LHCN-M2 (cell line): ENCODE measurements at regions not wholly inside any gene's neighbourhood (a gene's known extent, or its start where the extent isn't known, plus 50 kb on each side); places are given as distances from the start of the nearest gene placed in this dataset.
"Not testable (repeated sequence)": the region's sequence is repeated elsewhere in the genome, so short reads cannot be mapped to it uniquely, and the experiment has no call there.

ENCODE experiments used
- DNase-seq: peaks from one replicate; pipeline ENCODE4 v3.0.0-alpha.2; 2012; ENCODE audit warnings: low read depth

DNA sequence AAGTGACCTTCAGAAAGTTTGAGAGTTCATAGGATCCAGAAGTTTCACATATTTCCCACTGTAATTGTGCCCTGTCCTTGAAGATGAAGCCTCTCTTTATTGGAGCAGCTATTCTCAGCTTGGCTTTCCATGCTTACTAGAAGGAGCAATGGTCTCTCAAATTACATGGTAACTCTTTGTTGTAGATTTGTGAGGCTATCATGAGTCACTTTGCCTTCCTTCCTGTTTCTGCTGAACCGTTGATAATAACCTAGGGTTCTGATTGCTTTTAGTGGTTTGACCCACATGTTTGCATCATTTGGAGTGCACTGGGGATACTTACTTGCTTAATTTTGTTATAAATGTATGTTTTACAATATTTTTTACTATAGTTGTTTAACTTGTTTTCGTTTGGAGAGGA is 772.9 kb upstream of the SLITRK6 start:
- DNase-seq = peak; percentile 9

DNA sequence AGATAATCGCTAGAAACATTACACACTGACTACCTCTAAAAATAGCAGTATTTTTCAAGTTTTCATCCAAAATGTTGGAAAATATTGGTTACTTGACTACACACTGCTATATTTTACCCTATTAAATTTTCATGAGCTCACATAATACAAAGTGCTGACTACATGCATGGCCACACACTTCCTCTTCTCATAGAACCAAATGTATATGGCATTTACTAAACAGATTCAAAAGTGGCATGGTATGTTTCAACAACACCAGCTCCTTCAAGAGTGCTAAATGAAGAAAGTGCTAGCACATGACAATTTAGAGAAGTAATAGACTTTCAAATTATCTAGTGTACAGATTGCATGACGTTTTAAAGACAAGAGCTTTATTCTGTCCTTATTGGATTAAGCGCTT is 780.4 kb upstream of the SLITRK6 start:
- no peak for DNase-seq

DNA sequence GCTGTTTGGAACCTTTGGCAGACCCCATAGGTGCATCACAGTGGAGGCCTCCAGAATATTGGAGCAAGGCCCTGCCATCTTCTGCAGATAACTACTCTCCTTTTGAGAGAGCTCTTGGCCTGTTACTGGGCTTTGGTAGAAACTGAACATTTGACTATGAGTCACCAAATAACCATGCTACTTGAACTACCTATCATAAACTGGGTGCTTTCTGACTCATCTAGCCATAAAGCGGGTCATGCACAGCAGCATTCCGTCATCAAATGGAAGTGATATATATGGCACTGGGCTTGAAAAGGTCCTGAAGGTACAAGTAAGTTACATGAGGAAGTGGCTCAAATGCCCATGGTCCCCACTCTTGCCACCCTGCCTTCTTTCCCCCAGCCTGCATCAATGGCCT is 782.5 kb upstream of the SLITRK6 start:
- no peak for DNase-seq

DNA sequence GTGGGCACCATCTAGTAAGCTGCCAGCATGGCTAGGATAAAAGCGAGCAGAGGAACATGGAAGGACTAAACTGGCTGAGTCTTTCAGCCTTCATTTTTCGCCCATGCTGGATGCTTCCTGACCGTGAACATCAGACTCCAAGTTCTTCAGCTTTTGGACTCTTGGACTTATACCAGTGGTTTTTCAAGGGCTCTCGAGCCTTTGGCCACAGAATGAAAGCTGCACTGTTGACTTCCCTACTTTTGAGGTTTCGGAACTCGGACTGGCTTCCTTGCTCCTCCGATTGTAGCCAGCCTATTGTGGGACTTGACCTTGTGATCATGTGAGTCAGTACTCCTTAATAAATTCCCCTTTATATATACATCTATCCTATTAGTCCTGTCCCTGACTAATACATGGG is 785.1 kb upstream of the SLITRK6 start:
- no peak for DNase-seq

DNA sequence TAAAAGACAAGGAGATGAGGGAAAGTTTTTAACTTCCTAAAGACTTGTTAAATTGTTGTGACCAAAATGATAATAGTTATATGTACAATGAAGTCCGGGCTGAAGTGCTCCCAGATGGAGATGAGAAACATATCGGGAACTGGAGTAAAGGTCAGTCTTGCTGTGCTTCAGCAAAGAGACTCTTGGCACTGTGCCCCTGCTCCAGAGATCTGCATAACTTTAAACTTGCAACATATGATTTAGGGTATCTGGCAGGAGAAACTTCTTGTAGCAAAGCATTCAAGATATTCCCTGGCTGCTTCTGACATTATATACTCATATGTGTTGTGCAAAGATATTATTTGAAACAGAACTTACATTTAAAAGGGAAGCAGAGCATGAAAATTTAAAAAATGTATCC is 786.6 kb upstream of the SLITRK6 start:
- DNase-seq = no peak

DNA sequence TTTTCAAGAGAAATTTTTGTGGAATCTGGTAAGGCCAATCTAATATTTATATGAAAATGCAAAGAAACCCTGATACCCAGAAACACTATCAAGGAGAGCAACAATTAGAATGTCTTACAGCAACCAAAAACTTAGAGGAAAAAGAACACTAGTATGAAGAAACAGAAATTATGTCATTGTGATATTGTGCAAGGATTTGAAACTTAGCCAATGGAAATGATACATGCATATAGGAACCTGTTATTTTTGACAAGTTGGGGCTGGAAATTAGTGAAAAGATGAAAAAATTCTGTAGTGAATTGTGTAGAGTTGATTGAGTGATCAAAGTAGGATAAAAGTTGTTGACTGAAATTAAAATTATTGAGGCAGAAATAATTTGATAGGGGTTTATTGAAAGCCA is 792.6 kb upstream of the SLITRK6 start:
- DNase-seq = no peak

DNA sequence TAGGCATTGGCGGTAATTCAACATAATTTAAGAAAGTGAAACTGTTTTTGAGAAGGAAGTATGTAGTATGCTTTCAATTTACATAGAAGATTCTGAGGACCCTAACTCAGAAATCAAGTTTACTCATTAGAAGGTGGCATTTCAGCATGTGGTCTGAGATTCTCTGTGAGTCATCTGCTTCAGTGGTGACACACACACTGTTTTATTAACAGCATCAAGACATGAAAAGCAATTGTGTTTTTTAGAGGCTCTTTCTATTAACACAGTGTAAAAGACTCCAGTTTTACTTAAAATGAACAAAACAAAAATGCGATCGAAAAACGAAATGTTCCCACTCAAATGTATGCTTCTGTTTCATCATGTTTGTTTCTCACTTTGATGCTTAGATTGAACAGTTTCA is 802.1 kb upstream of the SLITRK6 start:
- no peak for DNase-seq

DNA sequence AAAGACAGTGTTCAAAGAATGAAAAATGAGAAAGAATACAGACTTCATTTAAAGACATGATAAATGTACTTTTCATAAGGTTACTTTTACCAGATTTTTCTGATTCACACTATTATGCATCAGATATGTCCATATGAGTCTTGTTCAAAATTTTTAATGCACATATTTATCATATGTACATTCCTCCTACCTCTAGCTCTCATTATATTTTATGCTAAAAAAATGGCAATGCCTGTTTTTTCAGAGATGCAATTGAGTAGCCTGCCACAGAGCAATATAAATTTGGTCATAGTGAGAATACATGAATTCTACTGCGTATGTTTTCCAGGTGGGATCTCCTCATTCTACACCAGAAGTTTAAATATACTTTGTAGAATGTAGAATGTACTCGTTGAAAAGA is 807.0 kb upstream of the SLITRK6 start:
- DNase-seq = no peak

DNA sequence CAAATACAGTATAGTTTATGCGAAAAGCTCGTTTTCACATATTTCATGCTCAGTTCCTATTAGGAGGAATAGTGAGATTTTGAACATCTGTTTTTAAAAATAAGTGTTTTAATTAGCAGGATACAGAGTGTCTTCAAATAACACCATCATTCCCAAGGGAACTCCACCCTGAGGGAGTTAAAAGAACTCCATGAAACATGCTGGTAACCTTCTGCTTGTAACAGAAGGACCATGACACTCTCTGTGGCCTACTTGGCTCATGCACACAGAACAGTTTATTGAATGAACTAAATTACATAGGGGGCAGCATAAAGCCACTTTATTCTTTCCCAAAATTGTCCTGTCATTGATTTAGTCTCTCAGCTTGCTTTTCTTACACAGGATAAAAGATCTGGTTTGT is 809.5 kb upstream of the SLITRK6 start:
- no peak for DNase-seq

DNA sequence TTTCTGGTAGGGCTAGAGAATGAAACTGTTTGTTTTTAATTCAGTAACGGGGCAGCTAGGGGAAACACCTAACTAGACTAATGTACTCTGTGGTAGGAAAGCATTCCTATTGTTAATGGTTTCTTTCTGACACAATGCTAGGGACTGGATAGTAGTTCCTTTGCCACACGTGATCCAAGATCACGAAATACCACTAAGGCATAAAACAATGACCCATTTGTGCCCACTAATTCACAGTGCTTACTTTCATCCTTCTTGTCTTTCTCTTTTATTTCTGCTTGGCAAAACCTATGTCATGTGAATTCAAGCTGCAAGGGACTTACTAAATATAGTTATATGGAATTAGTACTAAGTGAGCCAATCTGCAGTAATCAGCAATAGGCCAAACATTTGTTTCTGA is 834.1 kb upstream of the SLITRK6 start:
- DNase-seq = no peak

DNA sequence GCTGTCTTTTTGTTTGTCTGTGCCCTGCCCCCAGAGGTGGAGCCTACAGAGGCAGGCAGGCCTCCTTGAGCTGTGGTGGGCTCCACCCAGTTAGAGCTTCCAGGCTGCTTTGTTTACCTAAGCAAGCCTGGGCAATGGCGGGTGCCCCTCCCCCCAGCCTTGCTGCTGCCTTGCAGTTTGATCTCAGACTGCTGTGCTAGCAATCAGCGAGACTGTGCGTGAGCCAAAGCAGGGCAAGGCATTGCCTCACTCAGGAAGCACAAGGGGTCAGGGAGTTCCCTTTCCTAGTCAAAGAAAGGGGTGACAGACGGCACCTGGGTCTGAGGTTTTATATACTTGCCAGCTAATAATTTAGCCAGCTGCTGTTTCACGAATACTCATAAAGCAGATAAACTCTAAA is 852.0 kb upstream of the SLITRK6 start:
- DNase-seq = not testable (repeated sequence)

DNA sequence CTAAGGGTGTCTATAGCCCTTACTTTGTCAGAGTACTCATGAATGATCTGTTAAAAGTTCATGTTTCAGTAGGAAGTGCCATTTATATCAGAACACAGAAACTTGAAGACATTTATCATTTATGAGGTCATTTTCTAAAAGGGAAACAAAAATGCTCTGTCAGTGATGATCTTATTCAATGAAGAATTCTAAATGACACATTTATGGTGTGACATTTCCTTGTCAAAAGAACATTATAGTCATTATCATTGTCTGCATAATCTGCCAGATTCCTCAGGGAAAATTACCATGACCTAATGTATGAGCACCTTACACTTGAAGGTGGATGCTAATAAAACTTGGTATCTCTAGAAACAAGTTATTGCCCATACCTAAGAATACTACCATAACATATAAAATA is 853.8 kb upstream of the SLITRK6 start:
- no peak for DNase-seq

DNA sequence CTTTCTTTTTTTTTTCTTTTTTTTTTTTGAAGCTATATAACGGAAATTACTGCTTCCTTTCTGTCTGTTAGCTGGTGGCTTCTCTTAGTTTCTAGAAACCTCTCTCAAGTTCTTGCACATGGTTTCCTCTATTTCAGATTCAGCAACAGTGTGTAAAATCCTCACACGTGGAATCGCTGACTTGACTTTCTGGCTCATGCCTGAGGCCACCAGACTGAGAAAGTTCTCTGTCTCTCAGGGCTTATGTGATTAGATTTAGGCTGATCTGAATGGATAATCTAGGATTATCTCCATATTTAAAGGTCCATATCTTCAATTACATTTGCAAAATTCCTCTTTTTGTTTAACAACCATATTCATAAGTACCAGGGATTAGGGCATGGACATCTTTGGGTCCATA is 856.3 kb upstream of the SLITRK6 start:
- no peak for DNase-seq

DNA sequence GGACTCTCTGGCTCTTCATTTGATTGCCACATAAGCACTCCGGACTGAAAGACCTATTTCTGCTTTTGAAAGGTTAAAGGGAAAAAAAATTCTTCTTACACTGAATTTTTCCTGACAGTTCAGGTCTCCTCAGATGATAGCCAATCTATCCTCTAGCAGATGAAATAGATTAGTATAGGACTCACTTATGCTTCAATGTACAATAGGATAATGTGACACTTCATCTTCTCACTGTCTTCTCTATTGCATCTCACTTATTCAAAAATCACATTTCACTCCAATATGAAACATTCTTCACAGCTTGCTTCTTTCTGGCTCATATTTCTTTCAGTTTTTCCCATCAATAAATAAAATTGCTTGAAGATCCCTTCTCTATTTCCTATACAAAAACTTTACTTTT is 860.9 kb upstream of the SLITRK6 start:
- DNase-seq = no peak

DNA sequence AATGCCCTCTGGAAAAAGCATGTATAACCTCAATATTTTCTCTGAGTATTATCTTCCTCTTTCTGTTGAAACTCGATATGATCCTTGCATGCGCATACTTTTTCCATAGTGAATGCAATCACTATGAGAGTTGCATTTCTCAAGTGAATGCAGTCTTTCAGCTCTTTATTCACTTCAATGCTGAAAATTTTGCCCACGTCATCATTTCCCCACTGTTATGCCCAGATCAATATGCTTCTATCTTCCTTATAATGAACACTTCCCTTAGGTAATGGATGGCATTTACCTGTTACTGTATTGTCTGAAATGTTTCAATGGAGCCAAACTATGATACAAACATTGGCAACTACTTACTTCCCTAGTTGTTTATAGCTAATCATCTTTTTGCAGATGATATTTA is 866.6 kb upstream of the SLITRK6 start:
- no peak for DNase-seq

DNA sequence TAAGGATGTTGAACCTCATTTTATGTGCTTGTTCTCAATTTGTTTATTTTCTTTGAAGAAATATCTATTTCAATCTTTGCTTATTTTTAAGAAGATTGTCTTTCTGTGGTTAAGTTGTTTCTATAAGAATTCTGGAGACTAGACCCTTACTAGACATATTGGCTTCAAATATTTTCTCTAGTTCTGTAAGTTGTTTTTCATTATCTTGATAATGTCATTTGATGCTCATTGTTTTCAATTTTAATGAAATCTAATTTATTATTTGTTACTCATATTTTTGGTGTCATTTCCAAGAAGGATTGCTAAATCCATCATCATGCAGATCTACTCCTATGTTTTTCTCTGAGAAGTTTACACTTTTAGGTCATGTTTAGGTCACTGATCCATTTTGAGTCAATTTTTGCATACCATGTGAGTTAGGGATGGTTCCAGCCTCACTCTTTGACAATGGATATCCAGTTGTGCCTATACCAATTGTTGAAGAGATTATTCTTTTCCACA is 874.8 kb upstream of the SLITRK6 start:
- DNase-seq = no peak

DNA sequence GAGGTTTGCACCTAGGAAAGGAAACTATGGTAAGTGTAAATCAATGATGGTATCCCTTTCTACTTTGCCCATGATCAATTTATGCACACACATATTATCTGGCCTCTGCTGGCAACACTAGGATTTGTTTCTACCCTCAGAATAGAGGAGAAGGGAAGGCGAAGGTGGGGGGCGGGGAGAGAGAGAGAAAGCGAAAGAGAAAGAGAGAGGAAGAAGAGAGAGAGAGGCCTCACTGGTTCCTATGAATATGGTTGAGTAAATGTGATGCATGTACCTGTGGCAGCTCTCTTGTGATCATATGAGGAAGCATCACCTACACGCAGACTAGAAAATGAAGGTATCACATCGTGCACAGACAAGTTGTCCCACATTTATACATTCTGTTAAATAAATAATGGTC is 882.0 kb upstream of the SLITRK6 start:
- DNase-seq = no peak

DNA sequence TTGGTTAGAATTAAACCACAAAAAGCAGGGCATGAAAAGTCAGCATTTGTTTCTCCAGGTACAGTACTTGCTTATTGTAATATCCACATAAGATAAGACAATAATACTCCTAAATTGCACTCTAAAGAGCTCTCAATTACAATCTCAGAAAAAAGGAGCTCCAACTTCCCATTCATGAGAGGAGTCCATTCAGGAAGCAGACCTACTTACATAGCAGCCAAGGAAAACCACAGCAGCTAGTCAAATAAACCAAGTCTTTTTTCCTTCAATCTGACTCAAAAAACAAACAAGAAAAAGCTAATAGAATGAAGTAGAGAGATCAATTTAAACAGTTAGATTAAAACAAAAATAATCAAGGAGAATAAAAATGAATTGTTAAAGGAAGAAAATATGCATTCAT is 885.2 kb upstream of the SLITRK6 start:
- DNase-seq = no peak

DNA sequence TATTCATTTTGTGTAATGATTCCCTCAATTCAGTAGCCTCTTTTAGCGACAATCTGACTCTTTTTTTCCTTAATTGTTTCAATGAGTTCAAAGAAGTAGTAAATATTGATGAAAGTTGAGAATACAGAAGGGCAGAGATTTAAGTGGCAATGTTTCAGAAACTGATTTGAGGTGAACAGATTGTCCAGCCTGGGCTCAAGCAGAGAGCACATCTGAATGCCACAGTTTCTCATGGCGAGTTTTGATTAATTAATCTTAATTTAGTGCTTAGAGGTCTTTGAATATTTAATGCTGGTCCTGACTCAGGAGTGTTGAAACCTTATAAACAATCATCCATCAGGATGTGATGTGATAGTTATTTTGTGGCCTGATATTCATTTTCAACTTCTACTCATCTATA is 890.7 kb upstream of the SLITRK6 start:
- DNase-seq = no peak

DNA sequence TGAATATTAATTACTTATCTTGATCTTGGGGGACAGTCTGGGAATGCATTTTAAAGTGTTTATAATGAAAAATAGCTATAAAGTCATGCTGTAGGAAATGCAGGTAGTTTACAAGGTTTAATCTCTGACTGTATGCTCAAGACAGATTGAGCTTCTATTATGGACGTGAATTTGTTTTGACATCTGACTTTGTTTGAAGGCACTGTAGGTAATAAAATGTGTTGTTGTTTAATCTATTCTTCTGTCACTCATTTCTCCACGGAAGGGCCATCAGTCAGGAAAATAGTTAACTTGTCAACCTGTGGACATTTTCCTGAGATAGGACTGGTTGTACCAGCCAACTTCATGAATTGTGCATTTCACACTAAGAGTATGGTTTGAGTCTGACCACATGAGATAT is 893.1 kb upstream of the SLITRK6 start:
- DNase-seq = no peak

DNA sequence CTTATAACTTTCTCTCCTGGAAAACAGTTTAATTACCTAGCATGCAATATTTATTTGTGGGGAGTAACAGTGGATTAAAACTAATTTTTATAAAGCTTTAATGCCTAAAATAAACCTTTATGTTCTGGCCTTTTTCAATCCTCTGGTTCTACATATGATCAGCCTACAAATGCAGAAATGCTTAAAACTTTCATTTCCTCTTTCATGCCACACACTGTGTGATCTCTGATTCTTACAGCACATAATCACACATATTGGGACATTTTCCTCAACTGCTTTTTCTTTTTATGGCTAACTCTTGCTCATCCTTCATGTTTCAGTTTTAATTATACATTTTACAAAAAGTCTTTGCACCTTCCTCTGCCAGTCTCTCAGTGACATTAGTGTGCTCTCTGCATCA is 910.8 kb upstream of the SLITRK6 start:
- no peak for DNase-seq

DNA sequence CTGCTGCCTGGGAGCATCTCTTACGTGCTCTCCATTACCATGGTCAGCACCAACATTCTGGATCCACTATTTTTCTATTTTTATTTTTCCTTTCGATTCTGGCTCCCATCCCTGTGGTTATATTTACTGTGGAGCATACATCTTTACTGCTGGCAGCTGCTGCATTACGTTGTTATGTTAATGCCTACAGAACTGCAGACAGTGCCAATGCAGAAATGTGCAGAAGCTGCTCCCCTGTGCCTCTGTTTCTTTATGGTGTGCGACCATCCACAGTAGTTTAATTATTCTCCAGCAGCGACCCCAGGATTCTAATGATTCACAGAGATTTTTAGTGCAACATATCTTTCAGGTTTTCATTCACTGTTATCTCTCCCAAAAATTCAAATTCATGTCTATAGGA is 911.7 kb upstream of the SLITRK6 start:
- DNase-seq = no peak

DNA sequence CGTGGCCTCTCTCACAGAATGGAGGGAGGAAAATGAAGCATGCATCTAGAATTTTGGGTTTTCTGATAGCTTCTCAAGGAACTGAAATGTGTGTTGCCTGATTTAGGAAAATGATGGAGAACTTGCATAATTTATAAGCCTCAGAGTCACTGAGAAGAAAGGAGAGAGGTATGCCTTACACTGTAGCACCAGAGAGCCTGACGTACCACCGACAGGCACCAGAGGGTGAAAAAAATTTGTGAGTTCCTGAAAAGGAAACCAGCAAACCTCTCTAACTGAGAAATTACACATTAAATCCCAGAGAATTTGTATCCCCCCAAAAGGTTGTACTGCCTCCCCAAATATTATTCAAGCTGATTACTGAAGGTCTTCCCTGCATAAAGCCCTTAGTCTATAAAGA is 915.3 kb upstream of the SLITRK6 start:
- no peak for DNase-seq

DNA sequence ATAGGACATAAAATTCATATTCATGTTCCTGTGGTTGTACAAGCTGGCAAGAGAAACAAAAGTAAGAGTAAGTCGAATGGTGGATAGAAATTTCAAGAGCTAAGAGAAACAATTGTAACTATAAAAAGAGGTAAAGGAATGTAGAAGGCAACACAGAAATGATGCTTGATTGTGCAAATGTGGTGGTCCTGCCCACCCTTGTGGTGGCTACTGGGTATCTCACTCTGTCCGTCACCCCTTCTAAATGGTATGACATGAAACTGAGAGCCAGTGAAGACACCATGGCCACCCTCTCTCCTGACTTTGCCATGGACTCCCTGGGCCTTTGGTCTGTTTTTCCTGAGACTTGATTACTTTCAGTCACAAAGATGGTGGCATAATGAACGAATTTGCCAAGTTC is 925.9 kb upstream of the SLITRK6 start:
- no peak for DNase-seq

DNA sequence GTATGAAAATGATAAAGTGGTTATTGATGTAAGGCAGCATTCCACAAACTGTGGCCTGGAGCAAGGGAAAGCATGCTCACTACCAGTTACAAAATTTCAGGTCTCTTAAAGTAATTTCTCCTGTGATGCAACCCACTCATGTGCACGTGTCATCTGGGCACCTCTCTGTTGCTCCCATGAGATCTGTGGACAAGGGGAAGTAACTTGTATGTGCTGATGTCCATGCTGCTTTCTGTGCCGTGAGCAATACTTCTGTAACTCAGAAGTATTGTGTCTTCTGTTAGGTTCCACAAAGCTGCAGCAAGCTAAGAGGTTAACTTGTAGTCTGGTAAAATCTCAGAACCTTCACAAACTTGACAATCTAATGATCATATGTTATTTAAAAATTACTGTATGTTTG is 930.0 kb upstream of the SLITRK6 start:
- DNase-seq = no peak
